Naive thymus-derived CD8-positive, alpha-beta T cell (primary cell): ENCODE measurements at regions not wholly inside any gene's neighbourhood (a gene's known extent, or its start where the extent isn't known, plus 50 kb on each side); places are given as distances from the start of the nearest gene placed in this dataset.

ENCODE experiments used
- ATAC-seq, 2 donors: fragments of 150-1000 bp; cut with Tn5 transposase in 1 of 2; sonication (Bioruptor Pico), chemical (Tn5 transposase) in 1 of 2; 1 replicate in 1 of 2; 2 replicates in 1 of 2; pipeline ENCODE4 v1.10.0; 2021; ENCODE audit warnings: mild to moderate bottlenecking in 2 of 2, moderate library complexity in 2 of 2
- POLR2A ChIA-PET: fragments of 350-600 bp; sonication (Branson Sonifier 250); formaldehyde crosslinking; loops from one replicate; lab custom pipeline; 2021; ENCODE audit warnings: antibody characterized with exemption; lab: Charles Lee
- DNase-seq, 10 donors: peaks; one replicate each; pipeline versions ENCODE4 v3.0.0 to v3.0.0-alpha.2; 2020 to 2022
- H3K27ac Mint-ChIP-seq, 10 donors: one replicate each; pipeline ENCODE4 v1.8.0; 2020 to 2022; ENCODE audit warnings: mild to moderate bottlenecking in 10 of 10, mixed read lengths in 10 of 10, moderate library complexity in 4 of 10, inconsistent platforms in 1 of 10
- H3K27me3 Mint-ChIP-seq, 5 donors: one replicate each; pipeline ENCODE4 v1.8.0; 2021 to 2022; ENCODE audit warnings: mixed read lengths in 5 of 5
- H3K36me3 Mint-ChIP-seq, 3 donors: one replicate each; pipeline ENCODE4 v1.8.0; 2020 to 2022; ENCODE audit warnings: mixed read lengths in 3 of 3, mild to moderate bottlenecking in 2 of 3, inconsistent platforms in 1 of 3
- H3K4me1 Mint-ChIP-seq, 4 donors: one replicate each; pipeline ENCODE4 v1.8.0; 2021 to 2022; ENCODE audit warnings: mixed read lengths in 4 of 4
- H3K4me3 Mint-ChIP-seq, 10 donors: one replicate each; pipeline ENCODE4 v1.8.0; 2020 to 2022; ENCODE audit warnings: mild to moderate bottlenecking in 10 of 10, mixed read lengths in 10 of 10, moderate library complexity in 6 of 10, inconsistent platforms in 1 of 10
- H3K9me3 Mint-ChIP-seq, 9 donors: one replicate each; pipeline ENCODE4 v1.8.0; 2020 to 2022; ENCODE audit warnings: mixed read lengths in 9 of 9, mild to moderate bottlenecking in 3 of 9, inconsistent platforms in 1 of 9, moderate library complexity in 1 of 9

DNA sequence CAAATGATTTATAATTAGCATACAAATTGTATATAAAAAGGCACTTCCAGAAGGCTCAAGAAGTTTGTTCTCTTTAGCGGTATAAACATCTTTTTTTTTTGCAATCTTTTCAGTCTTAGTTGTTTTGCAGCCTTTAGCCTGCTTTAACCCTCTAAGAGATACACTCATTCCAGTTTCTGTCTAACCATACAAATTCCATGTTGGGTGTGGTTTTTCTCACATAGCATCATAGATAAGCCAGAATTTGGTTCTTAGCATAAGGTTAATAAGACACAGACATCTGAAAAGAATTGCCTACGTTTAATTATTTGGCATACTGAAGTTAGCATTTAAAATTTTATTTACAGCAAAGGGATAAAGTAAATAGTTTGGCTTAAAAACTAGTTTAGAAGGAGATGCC is 92.5 kb upstream of the NPVF start:
- no peaks in the 10 kb centered on the region for H3K4me1 Mint-ChIP-seq
- no peak overlapping the region for H3K27ac Mint-ChIP-seq
- DNase-seq (no peak), ATAC-seq (no peak)
- H3K9me3 Mint-ChIP-seq = no peaks in the 10 kb centered on the region
- H3K36me3 Mint-ChIP-seq = no peaks in the 10 kb centered on the region
- POLR2A ChIA-PET = no interaction called here
- peaks cover 7 to 32% (median 14%) of the 10 kb centered on the region in 5 donors for H3K27me3 Mint-ChIP-seq
- H3K4me3 Mint-ChIP-seq = no peak overlapping the region

DNA sequence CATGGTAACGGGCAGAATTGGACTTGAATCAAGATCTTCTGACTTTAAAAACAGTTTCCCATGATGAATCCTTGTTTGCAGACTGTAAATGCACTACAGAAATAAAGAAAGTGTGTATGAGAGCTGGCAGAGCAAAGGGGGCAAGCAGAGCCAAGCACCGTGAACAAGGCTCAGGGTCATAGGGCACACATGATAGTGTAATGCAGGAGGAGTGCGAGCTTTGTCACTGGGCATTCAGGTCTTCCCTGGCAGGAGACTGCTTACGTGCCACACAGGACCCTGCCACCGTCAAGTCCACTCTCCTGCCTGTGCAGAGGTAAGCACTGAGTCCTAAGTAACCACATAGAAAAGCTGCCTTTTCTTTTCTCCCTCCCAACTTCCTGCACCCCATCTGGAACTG is 93.1 kb upstream of the NPVF start:
- Mint-ChIP-seq H3K27ac (no peak overlapping the region), H3K4me1 (no peaks in the 10 kb centered on the region), H3K27me3 (peaks cover 7 to 34% (median 12%) of the 10 kb centered on the region in 5 donors), H3K4me3 (no peak overlapping the region), H3K9me3 (no peaks in the 10 kb centered on the region), H3K36me3 (no peaks in the 10 kb centered on the region)
- DNase-seq = no peak
- POLR2A ChIA-PET = no interaction called here
- ATAC-seq = no peak

DNA sequence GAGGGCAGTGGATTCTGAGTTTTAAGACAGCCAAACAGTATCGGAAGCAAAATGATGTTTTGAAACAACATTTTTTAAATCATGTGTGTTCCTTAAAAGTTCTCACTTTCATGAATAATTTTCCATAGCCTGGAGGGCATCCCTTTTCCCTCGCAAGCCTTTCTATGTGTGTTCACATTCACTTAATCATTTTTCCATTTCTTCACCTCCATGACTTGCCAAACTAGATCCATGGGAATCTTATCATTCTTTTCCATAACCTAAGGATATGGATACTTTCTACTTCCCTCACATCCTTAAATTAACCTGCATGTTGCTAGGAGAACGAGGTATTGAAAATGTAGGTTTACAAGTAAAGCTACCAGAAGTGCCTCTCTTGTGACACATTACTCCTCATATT is 94.2 kb upstream of the NPVF start:
- Mint-ChIP-seq H3K9me3 (no peaks in the 10 kb centered on the region), H3K36me3 (no peaks in the 10 kb centered on the region), H3K27ac (no peak overlapping the region), H3K4me3 (no peak overlapping the region), H3K4me1 (no peaks in the 10 kb centered on the region), H3K27me3 (peaks cover 7 to 34% (median 12%) of the 10 kb centered on the region in 5 donors)
- DNase-seq (no peak), ATAC-seq (no peak)
- POLR2A ChIA-PET = no interaction called here

DNA sequence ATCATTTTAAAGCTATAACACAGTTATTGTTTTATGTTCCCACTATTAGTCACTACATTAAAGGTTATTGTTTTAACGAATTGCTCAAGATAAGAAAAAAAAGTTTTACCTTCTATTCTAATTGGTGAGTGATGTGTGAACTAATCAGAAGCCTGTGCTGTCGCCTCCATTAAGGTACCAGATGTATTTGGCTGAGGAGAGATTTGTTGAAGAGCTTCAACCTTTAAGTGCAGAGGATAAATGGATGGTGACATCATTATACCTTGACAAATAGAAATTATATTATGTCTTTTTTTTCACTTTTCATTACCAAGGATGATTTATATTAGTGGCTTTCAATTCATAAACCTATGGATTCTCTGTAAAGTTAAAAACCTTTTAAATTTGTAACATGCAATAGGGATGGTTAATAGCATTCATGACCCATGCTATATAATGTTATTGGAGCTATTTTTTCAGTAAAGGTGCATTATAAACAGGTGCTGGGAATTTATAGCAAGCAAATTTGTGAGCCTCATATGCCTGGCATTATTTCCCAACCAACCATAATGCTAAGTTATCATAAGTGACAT is 97.0 kb upstream of the NPVF start:
- H3K27me3 Mint-ChIP-seq = peaks cover 6 to 32% (median 11%) of the 10 kb centered on the region in 5 donors
- H3K36me3 Mint-ChIP-seq = no peaks in the 10 kb centered on the region
- no peaks in the 10 kb centered on the region for H3K4me1 Mint-ChIP-seq
- H3K27ac Mint-ChIP-seq = no peak overlapping the region
- no peak for ATAC-seq
- POLR2A ChIA-PET = no interaction called here
- no peaks in the 10 kb centered on the region for H3K9me3 Mint-ChIP-seq
- H3K4me3 Mint-ChIP-seq = no peak overlapping the region
- DNase-seq = no peak

DNA sequence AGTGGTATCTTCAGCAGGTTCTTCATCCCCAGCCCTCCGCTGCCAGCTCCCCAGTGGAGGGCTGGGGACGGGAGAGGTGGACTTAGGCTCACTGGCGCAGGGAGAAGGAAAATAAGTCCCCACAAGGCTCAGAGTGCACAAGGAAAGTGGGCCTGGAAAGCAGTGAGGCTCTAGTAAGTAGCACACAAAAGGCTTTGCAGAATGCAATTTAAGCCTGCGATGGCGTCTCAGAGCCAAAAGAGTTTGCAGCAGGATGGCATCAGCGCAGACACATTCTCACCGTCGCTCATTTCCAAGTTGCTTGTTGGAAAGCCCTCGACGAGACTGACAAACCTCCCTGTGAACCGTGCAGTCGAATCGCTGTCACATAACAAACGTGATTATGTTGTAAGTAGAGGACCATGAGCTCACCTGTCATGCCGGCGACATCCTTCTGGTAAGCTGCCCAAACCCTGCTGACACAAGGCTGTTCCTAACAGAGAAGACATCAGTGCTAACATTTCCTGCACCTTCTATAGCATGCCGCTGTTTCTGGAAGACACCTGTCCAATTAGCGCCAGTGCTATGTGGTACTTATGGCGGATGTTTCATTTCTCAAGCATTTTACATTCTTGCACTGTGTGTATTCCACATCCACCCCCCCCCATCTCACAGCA is 98.3 kb upstream of the NPVF start:
- POLR2A ChIA-PET = no interaction called here
- Mint-ChIP-seq H3K4me3 (no peak overlapping the region), H3K27ac (no peak overlapping the region), H3K4me1 (no peaks in the 10 kb centered on the region), H3K9me3 (no peaks in the 10 kb centered on the region), H3K27me3 (peaks cover 6 to 25% (median 10%) of the 10 kb centered on the region in 5 donors), H3K36me3 (no peaks in the 10 kb centered on the region)
- no peak for DNase-seq
- no peak for ATAC-seq

DNA sequence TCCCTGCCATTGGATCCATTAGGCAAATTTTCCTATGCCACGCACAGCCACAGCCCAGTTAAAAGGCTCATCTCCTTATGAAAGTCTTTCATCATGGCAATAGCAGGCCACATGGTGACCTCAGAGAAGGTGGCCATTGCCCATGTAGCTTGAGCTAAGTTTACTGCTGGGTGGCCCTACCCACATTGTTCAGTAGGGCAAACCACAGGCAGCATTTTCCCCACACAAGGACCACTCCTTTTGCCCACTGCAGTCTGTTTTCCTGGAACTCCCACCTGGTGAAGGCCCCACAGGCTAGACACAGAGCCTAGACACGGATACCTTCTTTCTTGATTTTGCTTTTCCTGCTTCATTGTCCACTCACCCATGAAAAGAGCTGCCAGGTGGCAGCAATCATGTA is 101.5 kb upstream of the NPVF start:
- Mint-ChIP-seq H3K4me1 (no peaks in the 10 kb centered on the region), H3K9me3 (no peaks in the 10 kb centered on the region), H3K4me3 (no peak overlapping the region), H3K36me3 (no peaks in the 10 kb centered on the region), H3K27ac (no peak overlapping the region), H3K27me3 (peaks cover 0 to 11% (median 0%) of the 10 kb centered on the region in 5 donors)
- no peak for ATAC-seq
- no peak for DNase-seq
- POLR2A ChIA-PET = no interaction called here

DNA sequence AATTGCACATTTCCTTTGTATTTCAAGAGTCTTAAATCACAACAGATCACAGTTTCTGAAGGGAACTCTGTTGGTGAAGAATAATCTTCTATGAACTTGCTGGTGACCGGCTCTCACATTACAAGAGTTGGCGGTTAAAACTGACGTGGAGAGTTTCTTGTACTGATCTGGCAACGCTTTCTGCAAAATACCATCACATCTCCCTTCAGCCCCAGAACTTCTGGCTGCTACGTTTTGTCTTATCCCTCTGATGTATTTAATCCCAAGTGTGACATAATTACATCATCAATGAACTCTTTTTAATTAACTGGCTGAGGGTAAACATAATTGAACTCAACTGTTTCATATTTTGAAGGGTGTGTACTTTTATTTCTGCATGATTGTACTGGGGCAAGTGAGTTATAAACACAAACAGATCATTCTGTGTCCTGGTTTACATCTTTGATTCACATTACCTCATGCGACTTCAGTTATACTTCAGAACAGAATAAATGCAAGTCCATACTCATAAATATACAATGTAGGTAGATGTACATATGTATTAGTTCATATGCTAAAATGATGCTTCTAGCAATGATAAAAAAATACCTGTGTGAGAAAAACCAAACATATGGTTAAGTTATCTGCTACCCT is 105.1 kb upstream of the NPVF start:
- no peak for ATAC-seq
- POLR2A ChIA-PET = no interaction called here
- Mint-ChIP-seq H3K36me3 (no peaks in the 10 kb centered on the region), H3K27ac (no peak overlapping the region), H3K9me3 (peaks cover 0 to 2% (median 0%) of the 10 kb centered on the region in 9 donors), H3K27me3 (peaks cover 0 to 14% (median 3%) of the 10 kb centered on the region in 5 donors), H3K4me3 (no peak overlapping the region), H3K4me1 (no peaks in the 10 kb centered on the region)
- DNase-seq = no peak

DNA sequence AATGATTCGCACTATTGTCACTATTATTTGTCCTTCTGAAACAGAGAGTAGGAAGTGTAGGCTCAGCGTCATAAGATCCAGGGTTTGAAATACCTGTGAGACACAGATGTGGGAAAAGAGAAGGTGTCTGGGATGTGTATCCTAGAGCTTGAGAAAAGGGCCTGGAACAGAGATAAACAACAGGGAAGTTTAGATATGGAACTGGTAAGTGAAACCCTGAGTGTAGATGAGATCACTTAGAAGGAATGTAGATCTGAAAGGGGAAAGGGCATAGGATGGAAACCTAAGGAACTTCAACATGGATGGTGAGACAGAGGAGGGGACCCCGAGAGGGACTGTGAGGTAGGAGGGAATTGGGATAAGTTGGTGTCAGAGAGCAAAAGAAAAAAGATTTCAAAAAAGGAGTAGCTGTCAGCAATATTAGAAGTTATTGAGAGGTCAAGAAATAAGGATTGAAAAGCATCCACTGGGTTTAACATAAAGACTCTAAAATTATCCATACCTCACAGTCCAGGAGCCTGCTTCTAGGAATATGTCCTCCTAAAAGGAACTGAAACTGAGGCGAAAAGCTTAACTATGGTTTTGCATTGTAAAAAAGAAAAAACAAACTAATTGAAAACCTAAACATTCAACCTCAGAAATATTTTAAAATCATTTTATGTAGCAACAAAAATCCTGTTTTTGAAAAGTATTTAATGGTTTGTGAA is 119.2 kb upstream of the NPVF start:
- no peak overlapping the region for H3K4me3 Mint-ChIP-seq
- no peak overlapping the region for H3K27ac Mint-ChIP-seq
- peaks cover 0 to 22% (median 4%) of the 10 kb centered on the region in 5 donors for H3K27me3 Mint-ChIP-seq
- H3K4me1 Mint-ChIP-seq = no peaks in the 10 kb centered on the region
- ATAC-seq (no peak), DNase-seq (no peak)
- H3K36me3 Mint-ChIP-seq = no peaks in the 10 kb centered on the region
- no peaks in the 10 kb centered on the region for H3K9me3 Mint-ChIP-seq
- POLR2A ChIA-PET = interaction anchor here (0.5 kb wide), 1 partner anchor 37 kb away, joined by 3 read pairs; no protein-coding TSS in a partner anchor

DNA sequence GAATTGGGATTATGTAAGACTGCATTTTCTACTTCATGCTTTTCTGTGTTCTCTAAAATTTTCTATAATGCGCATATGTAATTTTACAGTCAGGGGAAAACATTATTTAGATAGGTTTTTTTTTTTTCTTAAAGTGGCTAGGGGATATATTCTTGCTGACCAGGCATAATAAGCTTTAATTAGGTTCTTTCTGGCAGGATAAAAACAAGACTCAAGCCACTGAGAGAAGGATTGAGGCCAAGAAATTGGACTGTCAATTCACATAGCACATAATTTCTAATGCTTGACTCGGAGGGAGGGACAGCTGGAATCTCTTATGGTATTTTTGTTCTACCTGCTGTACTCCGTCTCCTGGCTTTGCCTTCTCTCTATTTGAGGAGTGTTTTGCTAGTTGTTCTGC is 119.8 kb upstream of the NPVF start:
- Mint-ChIP-seq H3K9me3 (peaks cover 0 to 2% (median 0%) of the 10 kb centered on the region in 9 donors), H3K27ac (no peak overlapping the region), H3K4me3 (no peak overlapping the region), H3K4me1 (no peaks in the 10 kb centered on the region), H3K36me3 (no peaks in the 10 kb centered on the region), H3K27me3 (peaks cover 0 to 19% (median 5%) of the 10 kb centered on the region in 5 donors)
- POLR2A ChIA-PET = interaction anchor here (0.5 kb wide), 1 partner anchor 36 kb away, joined by 3 read pairs; no protein-coding TSS in a partner anchor
- DNase-seq = no peak
- no peak for ATAC-seq

DNA sequence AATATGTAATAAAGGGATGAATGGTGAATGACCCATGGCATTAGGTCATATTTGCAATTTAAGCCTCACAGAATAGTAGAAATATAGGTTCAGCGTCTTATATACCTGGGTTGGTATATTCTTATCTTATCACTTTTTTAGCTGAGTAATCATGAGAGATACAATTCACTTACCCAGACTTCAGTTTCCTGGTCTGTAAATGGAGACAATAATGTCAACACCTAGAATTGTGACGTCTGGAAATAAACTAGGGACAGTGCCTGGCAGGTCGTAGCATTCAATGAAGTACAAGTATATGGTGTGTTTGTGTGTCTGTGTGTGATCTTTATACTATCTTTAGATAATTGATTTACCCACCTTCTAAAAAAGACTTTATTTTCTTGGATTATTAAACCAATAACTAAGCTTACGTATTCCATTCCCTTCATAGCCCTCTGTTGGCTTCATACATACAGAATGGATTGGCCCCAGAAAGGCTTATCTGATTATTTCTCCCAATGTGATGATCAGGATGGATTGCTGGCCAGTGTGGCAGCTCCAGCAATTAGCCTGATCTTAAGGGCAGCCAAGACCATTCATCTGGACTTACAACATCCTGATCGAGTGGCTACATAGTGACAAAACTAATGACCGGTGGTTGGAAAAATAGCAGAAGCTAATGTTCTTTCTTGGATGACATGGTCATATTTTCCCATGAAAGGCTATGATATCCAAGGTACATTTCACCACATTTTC is 121.2 kb upstream of the NPVF start:
- Mint-ChIP-seq H3K27ac (no peak overlapping the region), H3K9me3 (peaks cover 0 to 2% (median 0%) of the 10 kb centered on the region in 9 donors), H3K36me3 (no peaks in the 10 kb centered on the region), H3K4me3 (no peak overlapping the region), H3K4me1 (peaks cover 0 to 5% (median 3%) of the 10 kb centered on the region in 4 donors), H3K27me3 (peaks cover 0 to 12% (median 5%) of the 10 kb centered on the region in 5 donors)
- POLR2A ChIA-PET = interaction anchor here (0.7 kb wide), 1 partner anchor 67 kb away, joined by 3 read pairs; no protein-coding TSS in a partner anchor
- DNase-seq = no peak
- ATAC-seq = no peak

DNA sequence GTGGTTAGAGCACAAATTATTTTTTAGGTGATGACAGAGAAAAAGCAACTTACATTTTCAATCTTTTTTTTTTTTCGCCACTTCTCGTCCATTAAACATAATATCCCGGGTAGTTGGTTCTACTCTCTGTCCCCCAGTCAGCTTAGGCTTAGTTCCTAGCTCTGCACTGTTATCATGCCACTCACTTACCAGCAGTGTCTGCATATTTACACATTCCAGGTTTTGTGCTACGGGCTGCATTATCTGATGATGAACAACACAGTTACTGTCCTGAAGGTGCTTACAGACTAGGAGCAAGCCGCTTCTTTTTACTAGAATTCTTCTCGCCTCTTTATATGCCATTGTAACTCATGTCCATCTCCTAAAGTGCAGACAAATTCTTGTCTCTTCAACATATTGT is 121.8 kb upstream of the NPVF start:
- Mint-ChIP-seq H3K4me1 (peaks cover 0 to 8% (median 4%) of the 10 kb centered on the region in 4 donors), H3K9me3 (peaks cover 0 to 2% (median 0%) of the 10 kb centered on the region in 9 donors), H3K36me3 (no peaks in the 10 kb centered on the region), H3K27me3 (peaks cover 0 to 12% (median 5%) of the 10 kb centered on the region in 5 donors), H3K27ac (no peak overlapping the region), H3K4me3 (no peak overlapping the region)
- POLR2A ChIA-PET = interaction anchor here (0.6 to 0.7 kb wide), 2 partner anchors 66 to 160 kb away, joined by 3 read pairs; no protein-coding TSS in a partner anchor
- ATAC-seq (no peak), DNase-seq (no peak)

DNA sequence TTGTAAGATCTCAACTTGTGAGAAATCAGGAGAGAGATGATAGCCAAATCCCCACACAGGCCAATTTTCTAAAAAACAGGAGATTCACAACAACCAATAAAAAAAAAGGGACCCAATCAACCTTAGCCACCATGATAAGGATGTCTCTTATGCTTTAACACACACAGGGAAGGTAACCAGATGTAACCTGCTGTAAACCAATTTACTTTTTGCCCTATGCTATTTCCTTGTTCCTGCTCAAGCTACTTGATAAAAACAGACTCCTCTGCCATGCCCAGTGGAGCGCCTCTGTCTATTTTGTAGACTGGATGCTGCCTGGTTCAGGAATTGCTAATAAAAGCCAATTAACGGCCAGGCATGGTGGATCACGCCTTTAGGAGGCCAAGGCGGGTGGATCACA is 123.5 kb upstream of the NPVF start:
- ATAC-seq = no peak
- no peak for DNase-seq
- Mint-ChIP-seq H3K4me1 (peaks cover 0 to 8% (median 4%) of the 10 kb centered on the region in 4 donors), H3K27ac (no peak overlapping the region), H3K9me3 (peaks cover 0 to 2% (median 0%) of the 10 kb centered on the region in 9 donors), H3K4me3 (no peak overlapping the region), H3K36me3 (no peaks in the 10 kb centered on the region), H3K27me3 (peaks cover 0 to 12% (median 5%) of the 10 kb centered on the region in 5 donors)
- POLR2A ChIA-PET = no interaction called here
